ENCODE measurements at regions not wholly inside any gene's neighbourhood (a gene's known extent, or its start where the extent isn't known, plus 50 kb on each side); places are given as distances from the start of the nearest gene placed in this dataset.

GRCh38 chr14:29126361-29126760 lies 359.8 kb downstream of the FOXG1 start:
- no peak for TF ChIP-seq CTCF (conservative IDR thresholded peaks at IDR 0.05; ENCODE audit: low read length)
- DNase-seq (ENCODE audit: low read depth) = no peak
- H3K4me3 ChIP-seq (ENCODE audit: low read length) = no peak overlapping the region

- H3K4me3 ChIP-seq (ENCODE audit: low read length) = no peak overlapping the region
- no peak for TF ChIP-seq CTCF (conservative IDR thresholded peaks at IDR 0.05; ENCODE audit: low read length)
- no peak for DNase-seq (ENCODE audit: low read depth)
Observed at GRCh38 chr14:29126865-29127264, 360.3 kb downstream of the FOXG1 start.

GRCh38 chr14:29140016-29140415 lies 373.4 kb downstream of the FOXG1 start:
- TF ChIP-seq CTCF (conservative IDR thresholded peaks at IDR 0.05; ENCODE audit: low read length) = no peak
- no peak overlapping the region for H3K4me3 ChIP-seq (ENCODE audit: low read length)
- DNase-seq (ENCODE audit: low read depth) = no peak

- TF ChIP-seq CTCF (conservative IDR thresholded peaks at IDR 0.05; ENCODE audit: low read length) = no peak
- peak; percentile 98 for DNase-seq (ENCODE audit: low read depth)
- no peak overlapping the region for H3K4me3 ChIP-seq (ENCODE audit: low read length)
Observed at GRCh38 chr14:29144621-29145020, 378.0 kb downstream of the FOXG1 start.

GRCh38 chr14:29148221-29148620 lies 381.6 kb downstream of the FOXG1 start:
- TF ChIP-seq CTCF (conservative IDR thresholded peaks at IDR 0.05; ENCODE audit: low read length) = no peak
- no peak for DNase-seq (ENCODE audit: low read depth)
- H3K4me3 ChIP-seq (ENCODE audit: low read length) = no peak overlapping the region

- no peak overlapping the region for H3K4me3 ChIP-seq (ENCODE audit: low read length)
- TF ChIP-seq CTCF (conservative IDR thresholded peaks at IDR 0.05; ENCODE audit: low read length) = no peak
- DNase-seq (ENCODE audit: low read depth) = no peak
Observed at GRCh38 chr14:29149798-29150197, 383.2 kb downstream of the FOXG1 start.

GRCh38 chr14:29150659-29151058 lies 384.1 kb downstream of the FOXG1 start:
- no peak for DNase-seq (ENCODE audit: low read depth)
- TF ChIP-seq CTCF (conservative IDR thresholded peaks at IDR 0.05; ENCODE audit: low read length) = no peak
- no peak overlapping the region for H3K4me3 ChIP-seq (ENCODE audit: low read length)
